GM19395 (cell line): ENCODE measurements at regions not wholly inside any gene's neighbourhood (a gene's known extent, or its start where the extent isn't known, plus 50 kb on each side); places are given as distances from the start of the nearest gene placed in this dataset.

ENCODE experiments used
- ATAC-seq: cut with Tn5 transposase; IDR thresholded peaks from one replicate; pipeline ENCODE4 v1.9.1; 2021; ENCODE audit warnings: mild to moderate bottlenecking, moderate library complexity; ENCODE audit not compliant: unreplicated experiment

DNA sequence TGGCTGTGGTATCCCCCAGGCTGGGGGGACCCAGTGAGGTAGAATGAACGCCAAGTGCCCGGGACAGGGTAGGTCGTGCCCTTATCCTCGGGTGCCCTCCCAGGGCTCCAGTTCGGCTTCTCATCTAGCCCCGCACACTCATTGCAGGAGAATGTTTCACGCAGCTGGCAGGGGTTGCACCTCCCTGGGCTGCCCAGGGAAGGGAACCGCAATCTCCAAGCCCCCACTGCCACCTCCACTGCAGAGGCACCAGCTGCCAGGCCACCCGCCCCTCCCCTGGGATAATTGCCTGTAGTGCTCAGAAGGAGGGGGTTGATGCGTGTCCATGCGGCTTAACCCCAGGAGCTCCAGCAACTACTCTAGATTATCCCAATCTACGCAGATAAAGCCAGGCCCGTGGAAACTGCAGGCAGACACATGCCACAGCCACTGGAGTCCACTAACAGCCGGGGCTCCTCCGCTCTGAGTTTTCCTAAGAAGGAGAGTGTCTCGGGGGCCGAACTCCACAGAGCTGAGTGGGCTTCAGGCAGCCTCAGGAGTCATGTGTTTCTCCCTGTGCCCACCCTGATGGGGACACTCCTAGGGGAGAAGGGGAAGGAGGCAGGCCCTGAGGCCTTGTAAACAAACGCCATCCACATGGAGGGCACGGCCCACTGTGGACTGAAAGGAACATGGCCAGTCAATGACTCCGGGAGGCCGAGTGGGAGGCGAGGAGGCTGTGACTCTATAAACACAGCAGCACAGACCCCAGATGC lies 137.2 kb upstream of the IQSEC1 start:
- no peak for ATAC-seq

DNA sequence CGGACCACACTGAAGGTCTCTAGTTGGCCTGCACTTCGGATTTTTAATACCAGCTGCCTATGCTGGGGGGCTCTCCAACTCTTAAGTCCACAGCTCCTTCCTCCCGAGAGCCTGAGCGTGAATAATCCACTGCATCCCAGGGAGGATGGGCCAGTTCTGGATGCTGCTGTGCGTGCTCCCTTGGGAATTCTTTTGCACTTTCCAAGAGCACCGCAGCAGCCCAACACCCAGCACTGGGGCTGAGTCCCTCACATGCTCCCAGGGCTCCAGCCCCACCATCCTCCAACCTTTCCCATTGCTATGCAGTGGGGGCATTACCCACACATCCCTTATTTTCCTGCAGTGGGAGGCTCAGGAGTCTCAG lies 136.4 kb upstream of the IQSEC1 start:
- ATAC-seq = no peak

DNA sequence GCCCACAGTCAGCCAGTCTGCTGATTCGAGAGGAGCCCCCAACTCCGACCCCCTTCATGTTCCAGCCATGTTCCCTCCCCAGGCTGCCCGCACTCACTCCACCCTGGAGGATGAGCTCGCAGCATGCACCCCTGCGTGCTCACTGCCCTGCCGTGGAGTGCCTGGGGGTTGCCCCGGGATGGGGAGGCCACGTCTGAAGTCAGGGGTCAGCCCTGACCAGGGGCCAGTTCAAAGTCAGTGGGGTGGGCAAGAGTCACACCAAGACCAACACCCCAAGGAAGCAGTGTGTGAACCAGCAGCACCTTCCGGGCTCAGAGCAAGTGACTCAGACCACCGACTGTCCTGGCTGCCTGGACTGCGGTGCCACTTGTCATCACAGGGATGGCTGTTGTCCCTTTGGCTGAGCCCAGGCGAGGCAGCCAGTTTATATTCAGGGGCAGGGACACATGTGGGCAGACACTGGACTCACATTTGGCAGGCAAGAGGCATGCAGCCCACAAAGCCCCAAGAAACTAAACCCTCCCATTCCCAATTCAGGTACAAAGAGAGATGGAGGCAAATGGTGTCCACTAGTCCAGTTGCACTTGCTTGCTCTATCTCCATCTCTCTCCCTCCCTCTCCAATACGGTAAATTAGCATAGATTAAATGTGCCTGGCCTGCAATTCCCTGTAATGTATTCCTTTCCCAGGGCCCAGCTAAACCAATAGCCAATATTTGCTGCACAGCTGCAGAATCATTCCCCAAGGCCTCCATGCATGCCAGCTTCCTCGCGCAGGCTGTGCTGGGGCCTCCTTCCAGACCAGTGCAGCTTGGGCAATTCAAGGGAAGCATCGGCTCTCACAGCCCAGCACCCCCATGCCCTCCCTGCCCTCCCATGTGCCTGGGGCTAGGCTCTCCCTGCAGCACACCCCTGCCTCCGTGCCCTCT lies 135.7 kb upstream of the IQSEC1 start:
- ATAC-seq = no peak

DNA sequence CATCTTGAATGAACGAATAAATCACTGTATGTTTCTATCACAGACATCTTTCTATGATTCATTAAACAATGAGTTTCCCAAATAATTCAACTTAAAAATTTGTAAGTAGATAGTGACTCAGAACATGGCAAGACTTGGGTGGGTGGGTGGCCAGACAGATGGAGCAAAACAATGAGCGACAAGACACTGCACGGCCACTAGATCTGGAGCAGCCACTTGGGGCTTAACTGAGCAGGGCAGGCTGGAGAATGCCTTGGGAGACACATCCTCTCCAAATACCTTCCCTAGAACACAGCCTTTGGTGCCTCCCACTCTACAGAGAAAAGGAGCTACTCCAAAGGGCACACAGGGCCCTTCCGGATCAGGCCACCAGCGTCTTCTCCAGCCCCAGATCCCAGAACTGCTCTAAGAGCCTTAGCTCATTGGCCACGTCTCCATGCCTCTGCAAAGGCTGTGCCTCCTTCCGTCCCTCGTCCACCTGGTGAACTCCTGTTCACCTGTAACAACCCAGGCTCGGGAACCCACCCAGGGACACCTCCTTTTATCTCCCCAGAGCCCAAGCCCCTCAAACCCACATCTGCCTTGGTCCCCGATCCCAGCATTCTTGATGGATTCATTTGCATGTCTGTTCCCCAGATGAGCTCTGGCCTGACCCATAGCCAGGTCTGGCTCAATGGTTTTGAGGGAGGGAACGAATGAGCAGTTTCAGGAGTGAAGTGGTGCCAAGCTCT lies 134.9 kb upstream of the IQSEC1 start:
- no peak for ATAC-seq

DNA sequence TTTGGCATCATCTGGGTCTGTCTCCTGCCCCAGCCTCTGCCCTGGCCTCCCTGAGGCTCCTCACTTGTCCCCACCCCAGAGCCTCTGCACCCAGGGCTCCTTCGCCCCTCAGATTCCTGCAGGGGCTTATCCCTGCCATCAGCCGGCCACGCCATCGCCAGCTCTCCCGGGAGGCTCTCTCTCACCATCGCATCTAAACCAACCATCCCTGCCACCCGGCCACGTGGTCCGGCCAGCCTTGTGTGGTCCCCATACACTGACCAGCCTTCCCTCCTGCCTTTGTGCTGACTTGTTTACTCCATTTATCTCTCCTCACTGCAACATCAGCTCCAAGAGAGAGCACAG lies 134.3 kb upstream of the IQSEC1 start:
- no peak for ATAC-seq

DNA sequence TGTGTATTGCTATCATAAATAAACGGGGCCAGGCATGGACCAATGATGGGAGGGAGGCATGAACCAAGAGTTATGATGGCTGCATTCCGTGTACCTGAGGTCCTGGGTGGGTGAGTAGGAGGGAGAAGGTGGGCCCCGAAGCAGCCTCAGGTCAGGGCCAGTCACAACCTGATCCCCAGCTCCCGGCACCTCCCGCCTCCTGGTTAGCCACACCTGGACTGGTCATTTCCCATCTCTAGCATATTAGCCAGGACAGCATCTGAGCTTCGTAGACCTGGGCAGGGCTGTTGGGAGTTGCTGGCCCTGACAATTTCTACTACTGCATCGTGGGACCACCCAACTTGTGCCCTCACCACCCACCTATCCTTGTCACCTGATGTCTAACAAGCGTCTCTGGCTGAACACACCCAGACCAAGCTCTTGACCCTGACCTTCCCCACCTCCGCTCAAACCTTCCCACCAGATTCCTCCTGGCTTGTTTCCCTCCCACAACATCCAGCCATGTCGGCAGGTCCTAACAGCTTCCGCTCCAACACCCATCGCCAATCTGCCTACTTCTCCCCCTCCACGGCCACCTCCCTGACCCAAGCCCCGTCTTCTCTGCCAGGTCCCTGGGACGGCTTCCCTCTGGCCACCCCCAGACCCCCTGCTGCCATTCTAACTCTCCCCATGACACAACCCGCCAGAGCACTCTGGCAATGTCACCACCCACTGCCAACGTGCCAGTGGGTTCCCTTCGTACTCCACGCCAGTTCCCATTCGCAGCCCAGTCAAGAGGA lies 133.8 kb upstream of the IQSEC1 start:
- ATAC-seq = no peak

DNA sequence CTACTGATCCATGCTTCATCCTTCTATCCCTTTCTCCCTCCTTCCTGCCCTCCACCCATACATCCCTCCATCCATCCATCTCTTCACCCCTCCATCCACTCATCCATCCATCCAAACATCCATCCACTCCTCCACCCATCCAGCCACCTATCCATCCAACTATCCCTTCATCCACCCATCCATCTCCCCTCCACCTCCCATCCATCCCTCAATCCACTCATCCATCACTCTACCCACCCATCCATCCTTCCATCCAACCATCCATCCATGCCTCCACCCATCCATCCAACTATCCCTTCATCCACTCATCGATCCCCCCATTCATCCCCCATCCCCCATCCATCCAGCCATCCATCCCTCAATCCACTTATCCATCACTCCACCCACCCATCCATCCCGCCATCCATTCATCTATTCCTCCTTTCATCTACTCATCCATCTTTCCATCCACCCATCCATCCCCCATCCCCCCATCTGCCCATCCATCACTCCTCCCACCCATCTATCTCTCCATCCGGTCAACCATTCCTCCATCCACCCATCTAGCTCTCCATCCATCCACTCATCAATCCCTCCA lies 132.4 kb upstream of the IQSEC1 start:
- ATAC-seq = no peak

DNA sequence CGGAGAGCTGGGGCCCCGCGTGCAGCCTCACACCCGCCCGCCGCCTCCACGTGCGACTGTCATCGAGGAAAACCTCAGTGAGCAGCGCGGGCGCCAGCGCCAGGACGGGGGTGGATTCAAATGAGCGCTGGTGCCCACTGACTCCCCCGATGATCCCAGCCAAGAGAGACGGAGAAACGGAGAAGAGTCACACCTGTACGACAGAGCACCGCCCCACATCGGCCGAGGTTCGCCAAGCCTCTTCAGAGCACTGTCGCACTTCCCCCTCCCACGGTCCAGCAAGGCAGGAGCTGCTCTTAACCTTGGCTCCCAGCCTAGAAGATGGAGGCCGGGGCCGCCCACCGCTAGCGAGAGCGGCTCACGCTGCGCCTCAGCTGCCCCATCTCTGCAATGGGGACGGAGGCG lies 130.9 kb upstream of the IQSEC1 start:
- no peak for ATAC-seq

DNA sequence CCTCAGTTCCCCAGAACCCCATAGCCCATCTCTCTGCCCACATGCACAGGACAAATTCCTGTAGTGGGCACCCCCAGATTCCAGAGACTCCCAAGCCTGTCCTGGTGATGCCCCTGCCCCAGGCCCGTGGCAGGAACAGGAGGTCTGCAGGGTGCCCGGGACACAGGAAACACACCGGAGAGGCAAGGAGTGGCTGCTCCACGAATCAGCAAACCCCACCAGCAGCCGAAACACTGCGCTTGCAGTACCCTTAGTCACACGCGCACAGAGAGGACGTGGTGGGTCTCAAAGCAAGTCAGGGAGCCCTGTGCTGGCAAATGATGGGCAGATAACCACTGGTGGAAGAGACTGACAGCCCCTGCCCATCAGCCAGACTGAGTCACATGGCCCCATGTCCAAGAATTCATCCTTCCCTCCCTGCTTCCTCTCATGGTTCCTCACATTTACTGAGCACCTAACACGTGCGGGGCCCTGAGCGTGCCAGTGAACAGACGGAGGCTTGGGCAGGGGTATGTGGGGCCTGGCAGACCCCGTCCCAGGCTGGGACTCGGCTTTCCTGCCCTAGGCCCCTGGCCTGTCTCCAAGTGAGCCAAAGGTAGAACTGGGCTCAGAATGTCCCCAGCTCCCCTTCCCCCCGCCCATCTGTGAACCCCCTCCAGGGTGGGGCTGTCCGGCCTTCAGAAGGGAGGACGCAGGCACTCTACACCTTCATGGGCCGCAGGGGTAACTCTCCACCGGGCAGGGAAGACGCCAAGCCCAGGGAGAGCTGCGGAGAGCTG lies 130.4 kb upstream of the IQSEC1 start:
- ATAC-seq = no peak

DNA sequence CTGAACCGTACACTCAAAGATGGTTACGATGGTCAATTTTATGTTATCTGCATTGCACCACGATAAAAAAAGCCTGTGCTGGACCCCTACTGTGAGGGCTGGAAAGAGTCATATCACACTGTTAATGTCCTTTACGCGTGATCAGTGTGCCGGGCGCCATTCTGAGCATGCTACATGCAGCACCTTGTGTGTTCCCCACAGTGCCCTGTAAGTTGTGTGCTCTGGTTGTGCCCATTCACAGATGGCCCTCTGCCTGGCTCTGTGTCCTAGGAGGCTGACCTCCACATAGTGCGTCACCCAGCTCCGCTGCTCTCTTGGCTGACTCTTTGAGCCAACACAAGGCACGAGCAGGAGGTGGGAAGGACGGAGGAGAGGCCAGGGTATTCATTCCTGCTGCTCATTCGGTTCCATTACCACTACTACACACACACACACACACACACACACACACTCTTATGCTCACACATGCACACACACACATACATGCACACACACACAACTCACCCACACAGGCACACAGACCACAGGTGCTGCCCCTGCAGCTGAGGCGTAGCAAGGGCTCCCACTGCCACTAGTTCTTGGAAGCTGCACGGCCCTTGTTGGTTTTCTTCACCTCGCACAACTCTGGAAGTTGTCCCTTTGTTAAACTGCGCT lies 129.6 kb upstream of the IQSEC1 start:
- ATAC-seq = no peak

DNA sequence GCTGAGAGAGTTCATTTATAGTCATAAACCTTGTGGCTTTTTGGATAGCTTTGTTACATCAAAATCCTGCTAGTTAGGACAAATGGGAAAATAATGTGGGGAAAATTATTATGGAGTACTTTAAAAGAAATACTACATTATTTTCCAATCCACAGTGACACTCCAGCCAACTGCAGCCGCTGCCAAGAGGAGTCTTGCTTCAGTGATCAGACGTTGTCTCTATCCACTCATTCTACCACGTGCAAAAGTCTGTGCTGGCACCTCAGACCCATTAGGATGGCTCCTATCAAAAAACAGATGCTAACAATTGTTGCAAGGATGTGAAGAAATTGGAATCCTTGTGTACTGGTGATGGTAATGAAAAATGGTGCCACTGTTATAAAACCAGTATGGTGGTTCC lies 128.6 kb upstream of the IQSEC1 start:
- no peak for ATAC-seq

DNA sequence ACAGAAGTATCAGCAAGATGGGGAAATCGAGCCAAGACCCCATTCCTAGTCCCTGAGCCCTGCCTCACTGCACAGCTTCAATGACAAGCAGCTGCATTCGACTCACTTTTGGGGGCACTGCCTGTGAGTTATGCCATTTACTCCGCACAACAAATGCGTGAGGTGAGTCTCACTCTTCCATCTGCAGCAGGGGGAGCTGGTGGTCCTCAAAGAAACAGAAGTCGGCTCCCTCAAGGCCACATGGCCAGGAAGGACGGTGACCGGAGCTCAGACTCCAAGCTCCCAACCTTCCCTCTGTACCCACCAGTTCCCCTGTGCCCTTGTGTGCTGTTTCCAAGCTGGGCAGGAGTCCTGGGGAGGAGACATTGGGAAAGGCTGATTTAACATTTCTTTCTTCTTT lies 127.7 kb upstream of the IQSEC1 start:
- no peak for ATAC-seq

DNA sequence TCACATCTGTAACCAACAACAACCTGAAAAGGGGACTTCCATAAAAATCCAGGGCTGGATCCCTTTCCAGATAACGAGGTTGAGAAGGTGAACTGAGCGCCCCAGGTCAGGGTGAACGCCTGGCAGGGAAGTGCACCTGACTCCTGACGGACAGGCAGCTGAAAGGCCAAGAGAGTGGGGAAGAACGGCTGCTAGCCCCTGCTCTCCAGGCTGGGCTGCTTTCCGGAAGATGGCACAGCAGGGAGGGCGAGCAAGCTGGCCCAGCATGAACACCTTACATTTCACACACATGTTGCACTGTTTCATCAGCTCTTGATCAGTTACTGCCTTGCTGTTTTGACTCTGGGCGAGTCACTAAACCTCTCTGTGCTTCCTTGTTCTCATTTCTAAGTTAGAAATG lies 127.2 kb upstream of the IQSEC1 start:
- ATAC-seq = no peak

DNA sequence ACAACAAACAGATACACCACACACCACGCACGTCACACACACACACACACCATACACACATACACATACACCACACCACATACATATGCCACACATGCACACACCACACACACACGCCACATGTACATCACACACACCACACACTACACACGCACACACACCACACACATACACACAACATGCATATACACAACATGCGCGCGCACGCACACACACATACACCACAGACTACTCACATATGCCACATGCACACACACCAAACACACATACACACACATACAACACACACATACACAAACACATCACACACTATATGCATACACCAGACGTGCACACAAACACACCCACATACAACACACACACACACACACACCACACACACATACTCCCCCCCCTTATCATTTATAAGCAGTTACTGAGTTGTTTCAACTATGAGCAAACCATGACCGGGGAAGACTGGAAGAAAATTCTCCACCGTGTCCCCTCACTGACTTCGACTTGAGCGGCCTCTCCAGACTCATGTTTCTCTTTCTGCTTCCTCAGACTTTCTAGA lies 126.7 kb upstream of the IQSEC1 start:
- no peak for ATAC-seq

DNA sequence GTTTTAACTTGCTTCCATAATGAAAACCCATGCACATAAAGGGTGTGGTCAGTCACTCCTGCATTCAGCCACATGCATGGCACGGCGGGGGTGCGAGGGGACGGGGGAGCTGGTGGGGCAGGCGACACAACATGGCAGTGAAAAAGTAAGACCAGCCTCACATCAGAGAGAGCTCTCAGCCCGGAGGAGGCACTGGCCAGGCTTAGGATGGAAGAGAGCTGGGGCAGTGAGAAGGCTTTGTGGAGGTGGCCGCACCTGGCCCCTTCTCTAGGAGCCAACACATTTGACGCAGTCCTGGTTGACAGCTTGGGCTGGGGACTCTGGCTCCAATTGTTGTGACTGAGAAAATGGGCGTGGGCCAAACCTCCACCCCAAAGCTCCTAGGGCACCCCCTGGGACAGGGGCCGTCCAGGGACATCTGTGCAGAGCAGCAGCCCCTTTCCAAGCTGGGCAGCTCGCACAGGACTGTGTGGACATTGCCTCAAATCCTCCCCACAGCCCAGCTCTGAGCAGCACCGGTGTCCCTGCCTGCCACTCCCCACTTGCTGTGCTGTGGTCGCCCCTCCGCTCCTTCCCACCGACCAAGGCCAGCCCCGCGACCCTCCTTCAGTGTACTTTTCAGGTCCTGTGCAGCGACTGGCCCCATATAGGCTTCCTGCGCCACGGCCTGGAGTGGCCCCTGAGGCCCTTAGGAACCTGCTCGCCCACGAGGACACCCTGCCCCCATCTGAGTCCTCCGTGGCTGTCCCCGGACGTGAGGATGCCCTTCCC lies 126.0 kb upstream of the IQSEC1 start:
- ATAC-seq = no peak

DNA sequence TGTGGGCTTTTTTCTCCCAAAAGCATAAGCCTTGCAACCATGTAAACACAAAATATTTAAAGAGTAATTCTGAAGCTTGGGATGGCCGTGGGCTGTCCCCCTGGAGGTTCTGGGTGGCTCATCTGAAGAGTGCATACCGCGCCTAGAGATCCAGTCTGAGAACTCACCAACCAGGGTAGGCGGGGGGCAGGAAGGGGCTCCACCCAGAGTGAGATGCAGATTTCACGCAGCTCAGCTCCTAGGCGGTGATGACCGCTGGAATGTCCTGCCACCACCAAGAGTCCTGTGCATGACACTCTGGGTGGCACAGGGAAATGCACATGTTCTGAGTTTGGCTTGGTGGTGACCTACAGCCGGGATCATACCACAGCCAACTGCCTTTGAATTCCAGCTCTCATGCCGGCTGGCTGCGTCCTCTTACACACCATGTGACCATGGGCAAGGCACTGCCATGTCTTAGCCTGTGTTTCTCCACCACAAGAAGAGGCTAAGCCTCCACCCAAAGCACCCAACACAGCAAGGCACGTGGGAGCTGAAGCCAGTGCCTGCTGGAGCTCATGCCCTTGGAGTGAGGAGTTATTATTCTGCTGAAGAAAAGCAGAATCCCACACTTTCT lies 125.1 kb upstream of the IQSEC1 start:
- ATAC-seq = no peak

DNA sequence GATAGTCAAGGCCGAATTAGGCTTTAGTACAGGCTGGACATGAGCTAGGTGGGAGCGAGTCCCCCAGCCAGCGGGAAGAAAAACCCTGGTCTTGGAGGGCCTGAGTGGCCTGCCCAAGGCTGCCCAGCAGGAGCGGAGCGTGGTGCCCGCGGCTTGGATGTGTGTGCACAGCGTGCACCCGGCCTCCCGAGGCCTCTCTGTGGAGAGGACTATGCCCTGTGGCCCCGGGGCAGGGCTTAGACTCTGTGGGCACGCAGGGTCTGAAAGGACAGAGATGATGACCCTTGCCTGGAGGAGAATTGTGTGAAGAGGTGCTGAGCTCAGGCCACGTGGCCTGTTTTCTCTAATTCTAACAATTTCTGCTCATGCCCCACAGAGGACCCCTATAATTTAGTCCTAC lies 124.6 kb upstream of the IQSEC1 start:
- ATAC-seq = no peak

DNA sequence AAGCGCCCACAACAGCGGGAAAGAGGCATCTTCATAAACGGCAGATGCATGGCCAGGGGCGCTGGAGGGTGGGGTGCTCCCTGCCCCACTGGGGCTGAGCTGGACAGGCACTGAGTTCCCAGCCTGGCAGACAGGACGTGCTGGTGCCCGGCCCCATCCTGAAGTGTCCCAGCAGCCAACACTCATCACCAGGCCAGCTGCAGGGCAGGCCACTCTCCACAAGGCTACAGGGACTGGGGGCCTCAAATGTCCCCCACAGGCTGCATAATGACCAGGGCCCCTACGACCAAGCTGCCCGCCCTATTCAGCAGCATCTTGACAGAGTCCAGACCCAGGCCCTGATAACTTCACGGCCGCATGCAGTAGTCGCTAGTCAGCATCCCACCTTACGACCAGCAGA lies 124.1 kb upstream of the IQSEC1 start:
- no peak for ATAC-seq
